ENCODE measurements at regions not wholly inside any gene's neighbourhood (a gene's known extent, or its start where the extent isn't known, plus 50 kb on each side); places are given as distances from the start of the nearest gene placed in this dataset.
"Not testable (repeated sequence)": the region's sequence is repeated elsewhere in the genome, so short reads cannot be mapped to it uniquely, and the experiment has no call there.

GRCh38 chr12:74166096-74166495 is 371.5 kb upstream of the ATXN7L3B start:
- DNase-seq = no peak

- DNase-seq = no peak
Measured at GRCh38 chr12:74169607-74170006, 368.0 kb upstream of the ATXN7L3B start.

DNA sequence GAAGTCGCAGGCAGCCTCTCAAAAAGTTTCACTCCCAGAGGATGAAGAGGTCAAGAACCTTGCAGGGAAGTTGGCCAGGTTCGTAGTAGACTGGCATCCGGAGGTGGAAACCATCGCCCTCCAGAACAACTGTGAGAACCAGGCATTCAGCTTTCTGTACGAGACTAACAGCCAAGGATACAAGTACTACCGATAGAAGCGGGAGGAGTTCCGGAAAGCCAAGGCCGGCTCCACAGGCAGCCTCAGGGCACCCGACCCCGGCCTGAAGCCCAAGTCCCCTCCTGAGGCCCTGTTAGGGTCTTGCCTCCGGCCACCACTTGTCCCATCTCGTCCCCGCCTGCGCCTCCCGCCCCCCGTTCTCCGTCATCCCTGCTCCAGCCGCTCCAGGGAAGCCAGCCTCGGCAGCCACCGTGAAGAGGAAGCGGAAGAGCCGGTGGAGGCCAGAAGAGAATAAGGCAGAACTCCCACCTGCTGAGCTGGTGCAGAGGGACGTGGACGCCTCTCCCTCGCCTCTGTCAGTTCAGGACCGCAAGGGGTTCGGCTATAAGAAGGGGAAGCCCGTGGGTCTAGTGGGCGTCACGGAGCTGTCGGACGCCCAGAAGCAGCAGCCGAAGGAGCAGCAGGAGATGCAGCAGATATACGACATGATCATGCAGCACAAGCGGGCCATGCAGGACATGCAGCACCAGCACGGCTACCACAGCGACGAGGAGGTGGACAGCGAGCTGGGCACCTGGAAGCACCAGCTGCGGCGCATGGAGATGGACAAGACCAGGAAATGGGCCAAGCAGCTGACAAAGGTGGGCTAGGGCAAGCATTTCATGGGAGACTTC is 366.8 kb upstream of the ATXN7L3B start:
- DNase-seq = no peak

- no peak for DNase-seq
Measured at GRCh38 chr12:74171478-74171909, 366.1 kb upstream of the ATXN7L3B start.

DNA sequence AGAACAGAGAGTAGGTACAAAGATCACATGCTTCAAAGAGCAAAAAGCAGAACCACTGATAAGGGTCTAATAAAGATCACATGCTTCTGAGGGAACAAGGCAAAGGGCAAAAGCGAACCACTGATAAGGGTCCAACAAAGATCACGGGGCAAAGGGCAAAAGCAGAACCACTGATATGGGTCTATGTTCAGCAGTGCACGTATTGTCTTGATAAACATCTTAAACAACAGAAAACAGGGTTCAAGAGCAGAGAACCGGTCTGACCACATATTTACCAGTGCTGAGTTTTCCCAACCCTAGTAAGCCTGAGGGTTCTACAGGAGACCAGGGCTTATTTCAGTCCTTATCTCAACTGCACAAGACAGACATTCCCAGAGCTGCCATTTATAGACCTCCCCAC is 362.7 kb upstream of the ATXN7L3B start:
- not testable (repeated sequence) for DNase-seq

- no peak for DNase-seq
Measured at GRCh38 chr12:74185360-74185759, 352.3 kb upstream of the ATXN7L3B start.

GRCh38 chr12:74193191-74193590 is 344.4 kb upstream of the ATXN7L3B start:
- DNase-seq = no peak

- DNase-seq = no peak
Measured at GRCh38 chr12:74204236-74204635, 333.4 kb upstream of the ATXN7L3B start.

DNA sequence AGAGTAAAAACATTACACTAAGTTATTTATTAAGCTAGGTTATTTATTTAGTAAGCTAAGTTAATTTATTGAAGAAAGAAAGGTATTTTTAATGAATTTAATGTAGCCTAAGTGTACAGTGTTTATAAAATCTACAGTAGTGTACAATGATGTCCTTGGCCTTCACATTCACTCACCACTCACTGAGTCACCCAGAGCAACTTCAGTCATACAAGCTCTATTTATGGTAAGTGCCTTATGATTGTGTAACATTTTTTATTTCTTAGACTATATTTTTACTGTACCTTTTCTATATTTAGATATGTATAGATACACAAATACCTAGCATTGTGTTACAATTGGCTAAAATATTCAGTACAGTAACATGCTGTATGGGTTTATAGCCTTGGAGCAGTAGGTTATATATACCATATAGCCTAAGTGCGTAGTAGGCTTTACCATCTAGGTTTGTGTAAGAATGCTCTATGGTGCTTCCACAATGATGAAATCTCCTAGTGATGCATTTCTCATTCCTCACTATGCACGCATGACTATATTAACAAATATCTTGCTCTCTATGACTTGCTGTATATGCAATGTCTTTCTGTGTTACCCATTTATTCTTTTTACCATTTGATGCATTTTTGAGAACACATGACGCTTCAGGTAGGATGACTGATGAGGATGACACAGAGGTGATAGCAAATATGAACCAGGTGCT is 309.6 kb upstream of the ATXN7L3B start:
- no peak for DNase-seq

- DNase-seq = no peak
Measured at GRCh38 chr12:74229671-74230070, 308.0 kb upstream of the ATXN7L3B start.

DNA sequence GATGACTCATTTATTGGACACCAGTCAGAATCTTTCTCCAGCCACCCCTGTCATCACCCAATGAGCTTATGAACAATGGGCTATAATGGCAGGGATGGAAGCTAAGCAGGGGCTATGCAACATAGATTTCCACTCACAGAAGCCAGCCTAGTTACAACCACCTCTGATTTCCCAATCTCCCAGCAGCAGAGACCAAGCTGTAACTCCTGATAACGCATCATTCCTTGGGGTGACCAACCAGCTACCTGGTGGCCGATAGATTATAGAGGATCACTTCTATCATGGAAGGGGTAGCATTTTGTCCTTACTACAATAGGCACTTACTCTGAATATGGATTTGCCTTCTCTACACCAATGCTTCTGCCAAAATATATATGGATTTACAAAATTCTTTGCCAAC is 302.3 kb upstream of the ATXN7L3B start:
- DNase-seq = no peak

GRCh38 chr12:74241341-74241740 is 296.3 kb upstream of the ATXN7L3B start:
- DNase-seq = no peak

GRCh38 chr12:74242088-74242487 is 295.5 kb upstream of the ATXN7L3B start:
- no peak for DNase-seq

- no peak for DNase-seq
Measured at GRCh38 chr12:74245458-74245857, 292.2 kb upstream of the ATXN7L3B start.

DNA sequence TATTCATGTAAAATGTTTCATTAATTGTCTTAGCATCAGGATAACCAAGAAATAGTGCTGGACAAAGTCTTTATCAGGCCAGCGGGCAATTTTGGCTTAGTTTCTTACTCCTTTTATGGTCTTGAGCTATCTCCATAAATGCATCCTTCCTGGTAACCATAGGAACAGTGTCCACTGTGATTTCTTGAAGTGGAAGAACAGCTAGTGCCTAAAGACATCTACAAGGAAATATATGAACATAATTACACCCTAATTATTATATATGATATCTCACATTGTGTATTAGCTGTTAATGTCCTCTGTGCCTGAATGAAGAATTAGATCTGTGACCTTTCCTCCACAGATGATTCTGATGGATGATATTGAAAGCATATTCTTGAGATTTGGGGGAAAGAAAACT is 286.7 kb upstream of the ATXN7L3B start:
- DNase-seq = no peak

GRCh38 chr12:74253826-74254225 is 283.8 kb upstream of the ATXN7L3B start:
- DNase-seq = not testable (repeated sequence)

DNA sequence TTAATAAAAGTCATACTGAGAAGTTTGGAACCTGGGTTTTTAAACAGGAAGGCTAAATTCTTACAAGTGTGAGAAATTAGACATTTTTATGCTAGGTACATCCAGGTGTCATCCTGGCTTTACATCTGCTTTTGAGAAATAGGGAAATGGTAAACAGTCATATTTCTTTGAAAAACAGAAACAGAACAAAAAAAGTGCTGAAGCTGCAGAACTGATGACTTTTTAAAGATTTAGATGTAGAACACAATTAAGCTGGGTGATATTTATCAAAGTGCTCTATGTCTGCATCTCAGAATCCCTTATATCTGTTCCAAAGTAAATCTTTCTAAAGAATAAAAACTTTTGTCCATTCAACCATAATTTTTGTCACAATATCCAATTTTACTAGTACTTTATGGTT is 282.9 kb upstream of the ATXN7L3B start:
- no peak for DNase-seq

GRCh38 chr12:74259199-74259598 is 278.4 kb upstream of the ATXN7L3B start:
- DNase-seq = no peak

DNA sequence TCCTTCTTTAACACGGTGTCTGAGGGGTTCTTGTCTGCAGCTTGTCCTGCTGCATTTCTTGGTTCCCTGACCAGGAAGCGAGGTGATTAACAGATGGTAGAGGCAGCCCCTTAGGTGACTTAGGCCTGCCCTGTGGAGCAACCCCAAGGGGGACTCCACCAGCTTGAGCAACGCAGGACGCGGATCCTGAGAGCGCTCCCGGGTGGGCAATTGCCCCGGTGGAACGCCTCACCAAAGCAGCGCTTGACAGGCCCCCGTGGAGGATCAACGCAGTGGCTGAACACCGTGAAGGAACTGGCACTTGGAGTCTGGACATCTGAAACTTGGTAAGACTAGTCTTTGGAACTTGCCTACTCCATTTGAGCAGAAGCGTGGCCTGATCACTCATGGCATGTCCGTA is 272.9 kb upstream of the ATXN7L3B start:
- DNase-seq = no peak

DNA sequence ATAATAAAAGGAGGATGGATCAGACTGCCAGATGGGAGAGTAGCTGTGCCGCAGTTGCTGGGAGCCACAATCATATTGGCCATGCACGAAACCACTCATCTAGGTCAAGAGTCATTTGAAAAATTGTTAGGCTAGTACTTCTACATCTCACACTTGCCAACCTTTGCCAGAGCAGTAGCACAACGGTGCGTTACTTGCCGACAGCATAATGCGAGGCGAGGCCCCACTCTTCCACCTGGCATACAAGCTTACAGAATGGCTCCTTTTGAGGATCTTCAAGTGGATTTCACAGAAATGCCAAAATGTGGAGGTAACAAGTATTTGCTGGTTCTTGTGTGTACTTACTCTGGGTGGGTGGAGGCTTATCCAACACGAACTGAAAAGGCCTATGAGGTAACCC is 268.3 kb upstream of the ATXN7L3B start:
- not testable (repeated sequence) for DNase-seq

- DNase-seq = no peak
Measured at GRCh38 chr12:74280156-74280655, 257.4 kb upstream of the ATXN7L3B start.

GRCh38 chr12:74281401-74282180 is 256.0 kb upstream of the ATXN7L3B start:
- DNase-seq = not testable (repeated sequence)

- DNase-seq = no peak
Measured at GRCh38 chr12:74283646-74284045, 254.0 kb upstream of the ATXN7L3B start.

Data from inflammatory macrophage (primary cell).